HL-60 (cell line): ENCODE measurements at regions not wholly inside any gene's neighbourhood (a gene's known extent, or its start where the extent isn't known, plus 50 kb on each side); places are given as distances from the start of the nearest gene placed in this dataset.
"Not testable (repeated sequence)": the region's sequence is repeated elsewhere in the genome, so short reads cannot be mapped to it uniquely, and the experiment has no call there.

Experiments
- TF ChIP-seq, protein P1 (sequence below): IDR thresholded peaks from one replicate; pipeline ENCODE4 v1.5.1; 2011; ENCODE audit warnings: low read length, control low read depth, inconsistent platforms; ENCODE audit not compliant: insufficient read depth
- TF ChIP-seq, protein P2 (sequence below): IDR thresholded peaks from 2 replicates; pipeline ENCODE4 v1.6.1; 2012; ENCODE audit warnings: low read depth; ENCODE audit not compliant: insufficient replicate concordance

DNA sequence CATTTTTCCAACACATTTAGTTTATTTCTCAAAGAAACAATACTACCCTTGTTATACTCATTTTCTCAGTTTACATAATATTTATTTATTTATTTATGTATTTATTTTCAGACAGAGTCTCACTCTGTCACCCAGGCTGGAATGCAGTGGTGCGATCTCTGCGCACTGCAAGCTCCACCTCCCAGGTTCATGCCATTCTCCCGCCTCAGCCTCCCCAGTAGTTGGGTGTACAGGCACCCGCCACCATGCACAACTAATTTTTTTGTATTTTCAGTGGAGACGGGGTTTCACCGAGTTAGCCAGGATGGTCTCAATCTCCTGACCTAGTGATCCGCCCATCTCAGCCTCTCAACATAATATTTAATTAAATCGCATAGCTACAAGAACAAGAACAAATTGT lies 2183.8 kb upstream of the DEFB115 start:
- TF ChIP-seq, protein P1, sequence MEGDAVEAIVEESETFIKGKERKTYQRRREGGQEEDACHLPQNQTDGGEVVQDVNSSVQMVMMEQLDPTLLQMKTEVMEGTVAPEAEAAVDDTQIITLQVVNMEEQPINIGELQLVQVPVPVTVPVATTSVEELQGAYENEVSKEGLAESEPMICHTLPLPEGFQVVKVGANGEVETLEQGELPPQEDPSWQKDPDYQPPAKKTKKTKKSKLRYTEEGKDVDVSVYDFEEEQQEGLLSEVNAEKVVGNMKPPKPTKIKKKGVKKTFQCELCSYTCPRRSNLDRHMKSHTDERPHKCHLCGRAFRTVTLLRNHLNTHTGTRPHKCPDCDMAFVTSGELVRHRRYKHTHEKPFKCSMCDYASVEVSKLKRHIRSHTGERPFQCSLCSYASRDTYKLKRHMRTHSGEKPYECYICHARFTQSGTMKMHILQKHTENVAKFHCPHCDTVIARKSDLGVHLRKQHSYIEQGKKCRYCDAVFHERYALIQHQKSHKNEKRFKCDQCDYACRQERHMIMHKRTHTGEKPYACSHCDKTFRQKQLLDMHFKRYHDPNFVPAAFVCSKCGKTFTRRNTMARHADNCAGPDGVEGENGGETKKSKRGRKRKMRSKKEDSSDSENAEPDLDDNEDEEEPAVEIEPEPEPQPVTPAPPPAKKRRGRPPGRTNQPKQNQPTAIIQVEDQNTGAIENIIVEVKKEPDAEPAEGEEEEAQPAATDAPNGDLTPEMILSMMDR, result not testable (repeated sequence)
- TF ChIP-seq, protein P2, sequence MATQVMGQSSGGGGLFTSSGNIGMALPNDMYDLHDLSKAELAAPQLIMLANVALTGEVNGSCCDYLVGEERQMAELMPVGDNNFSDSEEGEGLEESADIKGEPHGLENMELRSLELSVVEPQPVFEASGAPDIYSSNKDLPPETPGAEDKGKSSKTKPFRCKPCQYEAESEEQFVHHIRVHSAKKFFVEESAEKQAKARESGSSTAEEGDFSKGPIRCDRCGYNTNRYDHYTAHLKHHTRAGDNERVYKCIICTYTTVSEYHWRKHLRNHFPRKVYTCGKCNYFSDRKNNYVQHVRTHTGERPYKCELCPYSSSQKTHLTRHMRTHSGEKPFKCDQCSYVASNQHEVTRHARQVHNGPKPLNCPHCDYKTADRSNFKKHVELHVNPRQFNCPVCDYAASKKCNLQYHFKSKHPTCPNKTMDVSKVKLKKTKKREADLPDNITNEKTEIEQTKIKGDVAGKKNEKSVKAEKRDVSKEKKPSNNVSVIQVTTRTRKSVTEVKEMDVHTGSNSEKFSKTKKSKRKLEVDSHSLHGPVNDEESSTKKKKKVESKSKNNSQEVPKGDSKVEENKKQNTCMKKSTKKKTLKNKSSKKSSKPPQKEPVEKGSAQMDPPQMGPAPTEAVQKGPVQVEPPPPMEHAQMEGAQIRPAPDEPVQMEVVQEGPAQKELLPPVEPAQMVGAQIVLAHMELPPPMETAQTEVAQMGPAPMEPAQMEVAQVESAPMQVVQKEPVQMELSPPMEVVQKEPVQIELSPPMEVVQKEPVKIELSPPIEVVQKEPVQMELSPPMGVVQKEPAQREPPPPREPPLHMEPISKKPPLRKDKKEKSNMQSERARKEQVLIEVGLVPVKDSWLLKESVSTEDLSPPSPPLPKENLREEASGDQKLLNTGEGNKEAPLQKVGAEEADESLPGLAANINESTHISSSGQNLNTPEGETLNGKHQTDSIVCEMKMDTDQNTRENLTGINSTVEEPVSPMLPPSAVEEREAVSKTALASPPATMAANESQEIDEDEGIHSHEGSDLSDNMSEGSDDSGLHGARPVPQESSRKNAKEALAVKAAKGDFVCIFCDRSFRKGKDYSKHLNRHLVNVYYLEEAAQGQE, result not testable (repeated sequence)
